SK-N-SH (cell line): ENCODE measurements at regions not wholly inside any gene's neighbourhood (a gene's known extent, or its start where the extent isn't known, plus 50 kb on each side); places are given as distances from the start of the nearest gene placed in this dataset.

Experiments
- CTCF ChIP-seq: fragments of 200-600 bp; sonication (generic); IDR thresholded peaks from 2 replicates; pipeline ENCODE4 v1.6.1; 2017; ENCODE audit warnings: antibody characterized with exemption, mild to moderate bottlenecking, moderate library complexity
- FOXM1 ChIP-seq: IDR thresholded peaks from 2 replicates; pipeline ENCODE4 v1.4.0; 2012; ENCODE audit warnings: low read depth, mild to moderate bottlenecking
- TAF1 ChIP-seq: IDR thresholded peaks from 2 replicates; pipeline ENCODE4 v1.6.1; 2012; ENCODE audit warnings: low read depth, mild to moderate bottlenecking, low read length, moderate library complexity, borderline replicate concordance

- no peak for TF ChIP-seq CTCF
- TF ChIP-seq FOXM1, result no peak
- no peak for TF ChIP-seq TAF1
Observed at GRCh38 chr1:88247666-88248065, 436.4 kb upstream of the PKN2 start.
